ENCODE measurements at regions not wholly inside any gene's neighbourhood (a gene's known extent, or its start where the extent isn't known, plus 50 kb on each side); places are given as distances from the start of the nearest gene placed in this dataset.

- peak; percentile 98 for FAIRE-seq
Observed at GRCh38 chr2:160970052-160970965, 189.9 kb upstream of the TANK start.

DNA sequence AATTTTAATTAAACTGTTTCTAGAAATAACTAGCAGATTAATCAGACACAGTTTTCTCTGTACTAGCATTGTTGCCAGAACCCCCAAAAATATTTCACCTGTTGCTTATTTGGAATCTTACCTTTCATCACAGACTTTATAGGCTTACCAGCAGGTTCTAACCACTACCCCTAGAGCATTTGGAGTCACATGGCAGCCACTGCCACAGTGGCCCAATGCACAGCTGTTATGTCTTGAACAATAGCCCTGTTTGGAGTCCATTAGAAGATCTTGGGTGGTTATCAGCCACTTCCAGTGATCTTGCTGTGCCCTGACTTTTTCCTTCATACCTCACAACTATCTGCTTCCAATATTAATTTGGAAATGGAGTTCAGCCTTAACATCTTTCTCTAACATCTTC is 186.2 kb upstream of the TANK start:
- no peak for FAIRE-seq

DNA sequence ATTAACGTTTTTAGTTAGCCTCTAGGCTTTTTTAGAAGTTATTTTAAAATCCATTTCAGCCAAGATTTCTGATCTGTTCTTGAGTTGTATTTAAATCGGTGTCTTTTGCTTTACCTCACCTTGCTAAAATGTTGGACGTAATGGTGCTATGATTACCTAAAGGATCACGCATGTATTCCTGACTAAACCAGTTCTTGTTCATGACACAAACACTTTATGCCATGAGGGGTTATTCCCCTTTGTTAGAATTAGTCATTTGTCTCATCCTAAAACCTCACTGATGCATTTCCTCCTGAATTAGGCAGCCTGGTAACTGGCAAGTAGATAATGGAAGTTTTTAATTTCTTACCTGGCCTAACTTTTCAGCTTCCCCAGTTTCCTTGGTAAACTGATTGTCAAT is 185.4 kb upstream of the TANK start:
- FAIRE-seq: no peak

- no peak for FAIRE-seq
Observed at GRCh38 chr2:160976797-160977196, 183.4 kb upstream of the TANK start.

- FAIRE-seq: no peak
Observed at GRCh38 chr2:160977376-160977775, 182.9 kb upstream of the TANK start.

DNA sequence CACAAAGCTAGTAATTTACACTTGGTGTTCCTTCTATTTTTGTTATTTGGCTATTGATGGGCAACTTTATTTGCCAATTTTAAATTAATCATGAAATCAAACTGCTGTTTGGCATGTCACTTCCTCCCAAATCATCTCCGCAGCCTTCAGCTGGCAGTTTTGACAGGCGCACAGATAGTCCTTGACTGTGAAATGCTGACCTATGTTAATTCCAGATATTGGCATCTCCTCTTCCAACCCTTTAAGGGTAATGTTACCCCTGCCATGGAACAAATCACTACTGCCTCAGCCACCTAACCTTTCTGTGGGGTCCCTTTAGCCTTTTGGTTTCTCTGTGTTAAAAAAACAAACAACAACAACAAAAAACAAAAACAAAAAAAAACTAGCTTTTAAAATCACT is 182.4 kb upstream of the TANK start:
- no peak for FAIRE-seq

- FAIRE-seq: no peak
Observed at GRCh38 chr2:160984426-160985077, 175.7 kb upstream of the TANK start.

- no peak for FAIRE-seq
Observed at GRCh38 chr2:160989778-160990177, 170.4 kb upstream of the TANK start.

DNA sequence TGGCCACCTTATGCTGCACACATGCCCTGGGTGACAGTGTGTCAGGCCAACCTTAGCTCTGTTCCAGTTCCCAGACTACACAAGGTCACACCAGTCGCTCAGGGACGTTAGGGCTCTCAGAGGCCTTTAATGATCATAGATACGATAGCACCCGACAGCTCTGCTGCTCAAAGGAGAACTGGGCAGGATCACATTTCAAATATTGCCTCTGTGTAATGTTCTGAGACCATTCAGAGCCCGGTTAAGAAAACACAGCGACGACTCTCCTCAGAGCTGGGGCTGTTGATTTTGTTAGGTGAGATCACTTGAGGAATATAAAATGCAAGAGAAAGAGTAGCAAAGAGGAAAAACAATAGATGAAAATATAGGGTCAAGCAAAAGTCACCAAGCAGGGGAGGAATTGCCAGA is 166.6 kb upstream of the TANK start:
- no peak for FAIRE-seq

DNA sequence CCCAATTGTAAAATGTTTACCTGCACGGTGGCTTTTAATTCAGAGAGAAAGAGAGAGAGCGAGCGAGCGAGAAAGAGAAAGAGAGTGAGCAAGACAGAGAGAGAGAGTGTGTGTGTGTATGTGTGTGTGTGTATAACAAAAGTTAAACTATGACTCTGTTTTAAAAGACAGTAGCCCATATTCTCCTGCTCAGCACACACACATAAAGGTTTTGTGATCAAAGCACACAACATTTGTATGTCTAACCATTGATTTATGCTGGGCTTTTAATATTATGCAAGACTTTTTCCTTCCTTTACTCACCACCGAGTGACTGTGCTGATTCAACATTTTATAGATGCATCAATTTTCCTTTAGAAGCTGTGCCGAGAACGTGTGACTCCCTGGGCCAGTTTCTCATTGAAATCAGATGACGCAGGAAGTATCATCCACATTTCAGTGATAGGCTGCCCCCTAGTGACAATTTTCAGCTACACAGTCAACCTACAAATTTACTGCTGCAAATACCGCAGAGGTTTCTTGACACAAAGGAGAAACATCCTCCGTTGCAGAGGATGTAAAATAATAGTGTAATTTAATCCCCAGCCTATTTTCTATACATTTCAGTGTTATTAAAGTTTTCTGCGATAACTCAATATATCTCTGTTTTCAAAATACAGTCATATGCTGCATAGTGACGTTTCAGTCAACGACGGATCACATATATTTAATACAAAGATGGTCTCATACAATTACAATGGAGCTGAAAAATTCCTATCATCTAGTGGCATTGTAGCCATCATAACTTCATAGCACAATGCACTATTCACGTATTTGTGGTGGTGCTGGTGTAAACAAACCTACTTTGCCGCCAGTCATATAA is 165.9 kb upstream of the TANK start:
- peak; percentile 43 for FAIRE-seq

DNA sequence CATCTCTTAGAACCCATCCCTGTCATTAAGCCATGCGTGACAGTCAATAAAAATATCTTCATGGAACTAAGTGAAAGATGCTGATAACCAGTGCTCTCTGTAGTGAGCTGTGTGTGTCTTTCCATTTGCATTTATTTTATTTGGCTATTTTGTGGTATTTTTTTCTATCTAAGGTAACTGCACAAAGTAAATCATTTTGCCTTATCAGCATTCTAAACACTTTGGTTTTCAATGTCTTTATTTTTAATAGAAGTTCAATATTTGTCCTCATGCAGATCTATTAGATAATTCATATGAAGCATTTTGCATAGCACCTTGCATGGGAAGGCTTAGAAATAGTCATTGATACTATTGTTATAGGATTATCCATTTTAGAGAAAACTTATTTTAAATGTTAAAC is 163.6 kb upstream of the TANK start:
- FAIRE-seq: no peak

GRCh38 chr2:161004379-161004778 is 155.8 kb upstream of the TANK start:
- no peak for FAIRE-seq

GRCh38 chr2:161005170-161005569 is 155.1 kb upstream of the TANK start:
- no peak for FAIRE-seq

DNA sequence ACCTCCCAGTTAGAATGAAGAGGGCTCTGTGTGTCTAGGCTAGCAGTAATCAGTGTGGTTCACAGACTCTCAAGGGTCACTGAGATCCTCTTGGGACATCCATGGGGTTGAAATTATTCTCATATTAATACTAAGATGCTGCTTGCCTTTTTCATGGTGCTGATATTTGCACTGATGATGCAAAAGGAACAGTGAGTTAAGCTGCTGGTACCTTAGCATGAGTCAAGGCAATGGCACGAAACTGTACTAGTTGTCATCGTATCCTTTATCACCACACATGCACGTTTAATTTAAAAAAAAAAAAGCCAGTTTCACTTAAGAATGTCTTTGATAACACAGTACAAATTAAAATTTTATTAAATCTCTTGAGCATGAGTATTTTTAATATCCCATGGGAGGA is 151.9 kb upstream of the TANK start:
- FAIRE-seq: no peak

GRCh38 chr2:161010503-161011015 is 149.7 kb upstream of the TANK start:
- no peak for FAIRE-seq

DNA sequence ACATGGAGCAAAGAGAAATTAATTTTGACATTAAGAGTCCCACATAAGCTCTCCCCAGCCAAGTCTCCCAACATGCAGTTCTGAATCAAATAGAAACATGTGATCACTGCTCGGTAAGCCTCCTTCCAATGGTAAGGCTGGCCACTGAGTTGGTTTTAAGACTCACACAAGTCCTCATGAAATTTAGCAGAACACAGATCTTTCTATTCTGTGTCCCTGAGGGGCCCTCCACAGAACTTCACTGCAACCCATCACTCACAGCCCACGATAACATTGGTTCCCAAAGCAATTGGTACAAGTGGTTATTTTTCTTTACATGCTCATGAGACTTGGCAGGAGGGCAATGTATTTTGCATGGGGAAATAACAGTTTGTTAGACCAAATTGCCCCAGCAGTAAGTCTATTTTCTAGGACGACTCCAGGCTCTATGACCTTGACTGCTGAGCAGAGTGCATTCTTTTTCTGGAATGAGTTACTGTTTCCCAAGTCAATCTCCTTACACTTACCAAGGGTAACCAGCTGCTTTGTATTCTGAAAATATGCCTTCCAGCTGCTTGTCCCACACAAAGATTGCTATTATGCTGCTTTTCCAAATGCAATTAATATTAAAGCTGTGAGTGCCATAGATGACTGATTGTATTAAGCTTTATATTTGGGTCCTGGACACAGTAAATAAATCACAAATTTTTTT is 142.3 kb upstream of the TANK start:
- no peak for FAIRE-seq

DNA sequence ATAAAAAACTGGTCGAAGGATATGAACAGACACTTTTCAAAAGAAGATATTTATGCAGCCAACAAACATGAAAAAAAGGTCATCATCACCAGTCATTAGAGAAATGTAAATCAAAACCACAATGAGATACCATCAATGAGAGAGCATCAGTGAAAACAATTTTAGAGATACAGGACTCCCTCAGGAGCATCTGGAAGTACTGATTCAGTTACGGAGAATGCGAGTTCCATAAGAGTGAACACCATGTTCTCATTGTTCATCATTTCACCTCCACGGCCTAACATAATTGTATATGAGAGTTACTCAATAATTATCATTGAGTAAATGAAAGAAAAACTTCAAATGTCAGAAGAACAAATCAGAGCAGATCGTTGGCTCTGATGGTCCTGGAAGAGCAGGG is 140.9 kb upstream of the TANK start:
- FAIRE-seq: no peak

DNA sequence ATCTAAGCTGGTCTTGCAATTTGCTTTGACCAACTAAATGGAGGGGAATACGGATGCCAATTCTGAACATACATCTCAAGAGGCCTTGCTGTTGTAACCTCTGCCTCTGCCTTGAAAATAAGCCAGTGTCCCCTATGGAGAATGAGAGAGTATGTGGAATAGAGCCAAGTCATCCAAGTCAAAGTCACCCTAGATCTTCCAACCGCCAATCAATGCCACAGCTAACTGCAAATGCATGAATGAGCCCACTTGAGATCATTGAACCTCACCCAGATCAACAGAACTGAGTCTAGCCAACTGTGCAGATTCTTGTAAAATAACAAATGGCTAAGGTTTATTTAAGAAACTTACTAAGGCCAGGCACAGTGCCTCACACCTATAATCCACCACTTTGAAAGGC is 139.8 kb upstream of the TANK start:
- no peak for FAIRE-seq

- no peak for FAIRE-seq
Observed at GRCh38 chr2:161028581-161028980, 131.6 kb upstream of the TANK start.

DNA sequence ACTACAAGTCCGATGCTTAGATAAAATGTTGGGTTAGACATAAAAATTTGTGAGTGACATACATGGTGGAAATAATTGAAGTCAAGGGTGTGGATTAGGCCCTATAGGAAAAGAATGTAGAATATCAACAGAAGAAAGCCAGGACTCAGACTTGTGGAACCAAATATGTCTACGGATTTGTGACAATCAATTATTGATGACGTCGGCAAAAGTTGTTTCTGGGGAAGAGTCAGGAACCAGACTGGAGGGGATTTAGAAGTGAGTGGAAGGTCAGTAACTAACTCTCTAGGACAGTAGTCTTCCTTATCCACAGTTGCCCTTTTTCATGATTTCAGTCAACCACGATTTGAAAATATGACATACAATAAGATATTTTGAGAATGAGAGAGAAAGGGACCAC is 130.9 kb upstream of the TANK start:
- FAIRE-seq: no peak

DNA sequence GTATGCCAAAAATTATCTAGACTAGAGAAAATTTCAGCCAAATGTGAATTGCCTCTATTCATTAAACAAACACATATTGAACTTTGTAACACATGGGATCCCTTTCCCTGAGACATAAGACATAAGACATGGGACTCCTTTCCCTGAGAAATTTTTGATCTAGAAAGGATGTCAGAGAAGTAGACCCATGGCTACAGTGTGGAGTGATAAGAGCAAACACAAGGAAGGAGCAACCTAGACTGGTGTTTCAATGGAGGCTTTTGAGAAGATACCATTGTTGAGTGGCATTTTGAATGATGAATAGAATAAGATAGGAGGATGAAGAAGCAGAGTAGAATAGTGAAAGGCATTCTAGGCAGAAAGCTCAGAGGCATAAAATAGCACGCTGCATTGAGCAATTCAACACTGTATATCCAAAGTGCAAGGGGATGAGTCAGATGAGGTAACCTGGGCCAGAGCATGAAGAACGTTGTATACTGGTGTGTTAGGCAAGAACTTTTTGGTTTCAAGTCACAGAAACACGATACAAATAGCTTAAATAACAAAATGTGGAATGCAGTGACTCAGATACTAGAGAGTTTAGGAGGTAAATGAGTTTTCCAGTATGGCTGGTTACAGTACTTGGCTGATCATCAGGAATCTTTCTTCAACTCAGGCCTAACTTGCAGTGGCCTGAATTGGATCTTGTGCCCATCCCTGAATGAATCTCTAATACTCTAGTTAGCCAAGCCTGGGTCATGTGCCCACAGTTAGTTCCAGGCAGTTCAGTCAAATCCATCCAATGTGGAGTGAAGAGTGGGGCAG is 129.8 kb upstream of the TANK start:
- FAIRE-seq: no peak

DNA sequence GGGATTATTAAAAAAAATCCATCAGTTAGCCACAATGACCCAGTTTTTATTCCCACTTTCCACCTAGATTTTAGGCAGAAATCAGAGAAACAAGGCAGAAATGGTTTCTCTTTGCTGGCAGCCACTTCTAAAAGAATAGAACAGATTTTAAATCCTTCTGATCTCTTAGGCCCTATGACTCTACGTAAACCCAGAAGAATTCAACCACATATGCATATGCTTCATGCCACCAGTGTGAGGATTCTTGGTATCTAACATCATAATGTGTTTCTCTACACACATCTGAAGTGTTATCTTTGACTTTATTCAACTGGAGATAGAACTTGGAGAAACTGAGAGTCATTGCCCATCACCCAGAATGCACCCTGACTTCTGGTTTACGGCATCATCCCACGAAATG is 128.7 kb upstream of the TANK start:
- FAIRE-seq: no peak
